ENCODE measurements at regions not wholly inside any gene's neighbourhood (a gene's known extent, or its start where the extent isn't known, plus 50 kb on each side); places are given as distances from the start of the nearest gene placed in this dataset.
A peak's percentile ranks its signal among the peaks of the same experiment; 100 is the strongest.
"Not testable (repeated sequence)": the region's sequence is repeated elsewhere in the genome, so short reads cannot be mapped to it uniquely, and the experiment has no call there.

DNA sequence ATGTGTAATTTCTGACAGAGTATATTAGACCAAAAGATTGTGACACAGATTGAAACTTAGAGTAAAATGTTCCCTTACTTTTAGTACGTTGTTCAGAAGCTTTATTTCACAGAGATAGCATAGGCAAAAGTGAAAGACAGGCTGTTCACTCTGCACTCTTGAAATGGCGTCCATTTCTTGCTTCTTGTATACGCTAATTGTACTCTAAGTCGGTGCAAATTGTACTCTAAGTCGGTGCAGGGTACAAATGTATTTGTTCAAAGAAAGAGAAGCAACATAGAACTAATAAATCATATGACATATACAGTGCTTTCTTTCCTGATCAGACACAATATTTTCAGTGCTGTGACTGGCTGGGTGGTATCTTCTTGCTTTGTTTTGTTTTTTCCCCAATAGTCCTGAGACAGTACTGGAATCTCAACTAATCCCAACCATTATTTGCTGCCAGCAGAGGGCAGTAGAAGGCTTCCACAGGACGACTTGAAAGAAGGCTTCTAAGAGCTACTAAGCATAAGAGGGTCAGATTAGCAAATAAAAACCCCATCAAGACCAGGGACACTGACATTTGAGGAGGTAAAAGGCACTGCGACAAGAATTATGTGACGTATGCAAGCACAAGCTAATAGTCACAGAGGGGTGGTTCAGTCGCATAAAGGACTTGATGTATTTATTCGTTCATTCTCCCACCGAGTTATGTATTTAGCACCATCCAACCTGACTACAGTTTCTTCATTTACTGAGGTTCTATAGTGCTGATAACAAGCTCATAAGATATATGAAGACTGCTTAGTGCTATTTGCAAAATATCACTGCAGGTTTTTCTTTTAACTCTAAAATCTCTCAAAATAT is 831.8 kb downstream of the TAF11L14 start:
- Histone ChIP-seq H3K36me3 (ENCODE audit: control insufficient read depth in 4 of 4, insufficient read depth in 4 of 4, low read length in 4 of 4) (no peaks in the 10 kb centered on the region), H3K27me3 (ENCODE audit: control insufficient read depth in 3 of 3, insufficient read depth in 3 of 3, low read length in 2 of 3) (no peaks in the 10 kb centered on the region), H3K4me1 (ENCODE audit: control insufficient read depth in 5 of 5, insufficient read depth in 5 of 5, low read length in 5 of 5) (peaks cover 0 to 5% (median 0%) of the 10 kb centered on the region in 5 donors), H3K4me3 (no peak overlapping the region), H3K27ac (ENCODE audit: low read depth in 1 of 2, low read length in 1 of 2) (no peak overlapping the region), H3K9me3 (ENCODE audit: control insufficient read depth in 4 of 4, insufficient read depth in 3 of 4, low read length in 3 of 4) (no peaks in the 10 kb centered on the region), H3K9ac (ENCODE audit: insufficient read depth in 1 of 2, low read length in 2 of 2) (no peak overlapping the region)
- TF ChIP-seq, protein P1, sequence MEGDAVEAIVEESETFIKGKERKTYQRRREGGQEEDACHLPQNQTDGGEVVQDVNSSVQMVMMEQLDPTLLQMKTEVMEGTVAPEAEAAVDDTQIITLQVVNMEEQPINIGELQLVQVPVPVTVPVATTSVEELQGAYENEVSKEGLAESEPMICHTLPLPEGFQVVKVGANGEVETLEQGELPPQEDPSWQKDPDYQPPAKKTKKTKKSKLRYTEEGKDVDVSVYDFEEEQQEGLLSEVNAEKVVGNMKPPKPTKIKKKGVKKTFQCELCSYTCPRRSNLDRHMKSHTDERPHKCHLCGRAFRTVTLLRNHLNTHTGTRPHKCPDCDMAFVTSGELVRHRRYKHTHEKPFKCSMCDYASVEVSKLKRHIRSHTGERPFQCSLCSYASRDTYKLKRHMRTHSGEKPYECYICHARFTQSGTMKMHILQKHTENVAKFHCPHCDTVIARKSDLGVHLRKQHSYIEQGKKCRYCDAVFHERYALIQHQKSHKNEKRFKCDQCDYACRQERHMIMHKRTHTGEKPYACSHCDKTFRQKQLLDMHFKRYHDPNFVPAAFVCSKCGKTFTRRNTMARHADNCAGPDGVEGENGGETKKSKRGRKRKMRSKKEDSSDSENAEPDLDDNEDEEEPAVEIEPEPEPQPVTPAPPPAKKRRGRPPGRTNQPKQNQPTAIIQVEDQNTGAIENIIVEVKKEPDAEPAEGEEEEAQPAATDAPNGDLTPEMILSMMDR (IDR thresholded peaks at IDR 0.05; ENCODE audit: control extremely low read depth, extremely low read depth): peak; percentile 58
- peak; percentile 76 to 88 (median 83) for DNase-seq
- WGBS, 2 donors: 63 to 66% methylated on average over 11 of the region's 11 CpGs
- no peak for ATAC-seq (ENCODE audit: insufficient read depth, low FRiP score)

DNA sequence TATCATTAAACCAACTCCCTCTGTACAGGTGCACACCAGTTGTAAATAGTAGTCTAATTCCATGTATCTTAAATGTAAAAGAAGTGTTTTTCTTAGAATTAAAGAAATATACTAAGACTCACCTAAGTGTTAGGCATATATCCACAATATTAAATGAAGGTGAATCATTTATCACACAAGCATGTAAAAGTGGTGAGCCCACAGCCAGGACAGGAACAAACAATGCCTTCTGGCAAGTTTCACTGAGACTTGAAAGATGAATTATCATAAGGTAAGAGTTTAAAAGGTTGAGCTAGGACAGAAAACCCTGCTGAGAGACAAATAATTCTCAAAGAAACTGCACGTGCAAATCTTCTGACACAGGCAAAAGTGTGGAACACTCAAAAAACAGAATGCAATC is 832.5 kb downstream of the TAF11L14 start:
- ATAC-seq (ENCODE audit: insufficient read depth, low FRiP score) (no peak), DNase-seq (no peak)
- no peaks in the 10 kb centered on the region for H3K36me3 ChIP-seq (ENCODE audit: control insufficient read depth in 4 of 4, insufficient read depth in 4 of 4, low read length in 4 of 4)
- peaks cover 0 to 5% (median 0%) of the 10 kb centered on the region in 5 donors for H3K4me1 ChIP-seq (ENCODE audit: control insufficient read depth in 5 of 5, insufficient read depth in 5 of 5, low read length in 5 of 5)
- no peak overlapping the region for H3K27ac ChIP-seq (ENCODE audit: low read depth in 1 of 2, low read length in 1 of 2)
- no peaks in the 10 kb centered on the region for H3K27me3 ChIP-seq (ENCODE audit: control insufficient read depth in 3 of 3, insufficient read depth in 3 of 3, low read length in 2 of 3)
- no peak overlapping the region for H3K9ac ChIP-seq (ENCODE audit: insufficient read depth in 1 of 2, low read length in 2 of 2)
- no peaks in the 10 kb centered on the region for H3K9me3 ChIP-seq (ENCODE audit: control insufficient read depth in 4 of 4, insufficient read depth in 3 of 4, low read length in 3 of 4)
- WGBS, 2 donors: 63 to 70% methylated on average over 1 of the region's 1 CpG
- TF ChIP-seq, protein P1 (IDR thresholded peaks at IDR 0.05; ENCODE audit: control extremely low read depth, extremely low read depth): no peak
- no peak overlapping the region for H3K4me3 ChIP-seq

DNA sequence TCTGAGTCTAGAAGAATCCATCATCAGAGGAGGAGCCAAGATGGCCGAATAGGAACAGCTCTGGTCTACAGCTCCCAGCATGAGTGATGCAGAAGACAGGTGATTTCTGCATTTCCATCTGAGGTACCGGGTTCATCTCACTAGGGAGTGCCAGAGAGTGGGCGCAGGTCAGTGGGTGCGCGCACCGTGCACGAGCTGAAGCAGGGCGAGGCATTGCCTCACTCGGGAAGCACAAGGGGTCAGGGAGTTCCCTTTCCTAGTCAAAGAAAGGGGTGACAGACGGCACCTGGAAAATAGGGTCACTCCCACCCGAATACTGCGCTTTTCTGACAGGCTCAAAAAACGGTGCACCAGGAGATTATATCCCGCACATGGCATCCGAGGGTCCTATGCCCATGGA is 837.5 kb downstream of the TAF11L14 start:
- not testable (repeated sequence) for H3K9me3 ChIP-seq (ENCODE audit: control insufficient read depth in 4 of 4, insufficient read depth in 3 of 4, low read length in 3 of 4); H3K4me3 ChIP-seq; H3K27ac ChIP-seq (ENCODE audit: low read depth in 1 of 2, low read length in 1 of 2); H3K9ac ChIP-seq (ENCODE audit: insufficient read depth in 1 of 2, low read length in 2 of 2); H3K27me3 ChIP-seq (ENCODE audit: control insufficient read depth in 3 of 3, insufficient read depth in 3 of 3, low read length in 2 of 3); H3K36me3 ChIP-seq (ENCODE audit: control insufficient read depth in 4 of 4, insufficient read depth in 4 of 4, low read length in 4 of 4); H3K4me1 ChIP-seq (ENCODE audit: control insufficient read depth in 5 of 5, insufficient read depth in 5 of 5, low read length in 5 of 5); ATAC-seq (ENCODE audit: insufficient read depth, low FRiP score); DNase-seq
- 87 to 90% methylated on average over 15 of the region's 15 CpGs for WGBS, 2 donors

DNA sequence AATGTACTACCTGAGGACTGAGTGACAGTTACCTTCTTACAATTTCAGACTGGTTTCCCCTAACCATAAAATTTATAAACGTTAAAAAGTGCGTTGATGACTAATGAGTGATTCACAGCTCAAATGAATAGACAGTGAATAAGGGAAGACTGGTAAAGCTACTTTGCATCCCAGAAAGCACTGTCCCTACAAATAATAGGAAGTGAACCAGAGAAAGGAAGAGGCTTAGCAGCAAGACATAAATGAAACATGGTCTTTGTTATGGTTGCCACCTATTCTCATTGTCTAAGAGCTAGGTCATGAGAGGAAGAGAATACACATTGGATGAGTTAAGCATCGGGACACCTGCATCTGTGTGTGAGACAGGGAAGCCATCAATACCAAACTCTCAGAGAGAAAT is 849.2 kb downstream of the TAF11L14 start:
- DNase-seq (no peak), ATAC-seq (ENCODE audit: insufficient read depth, low FRiP score) (no peak)
- no peaks in the 10 kb centered on the region for H3K27me3 ChIP-seq (ENCODE audit: control insufficient read depth in 3 of 3, insufficient read depth in 3 of 3, low read length in 2 of 3)
- TF ChIP-seq, protein P1 (IDR thresholded peaks at IDR 0.05; ENCODE audit: control extremely low read depth, extremely low read depth): no peak
- no peaks in the 10 kb centered on the region for H3K36me3 ChIP-seq (ENCODE audit: control insufficient read depth in 4 of 4, insufficient read depth in 4 of 4, low read length in 4 of 4)
- no peak overlapping the region for H3K4me3 ChIP-seq
- no peaks in the 10 kb centered on the region for H3K4me1 ChIP-seq (ENCODE audit: control insufficient read depth in 5 of 5, insufficient read depth in 5 of 5, low read length in 5 of 5)
- no peak overlapping the region for H3K9ac ChIP-seq (ENCODE audit: insufficient read depth in 1 of 2, low read length in 2 of 2)
- 47 to 67% methylated on average over 3 of the region's 3 CpGs for WGBS, 2 donors
- H3K9me3 ChIP-seq (ENCODE audit: control insufficient read depth in 4 of 4, insufficient read depth in 3 of 4, low read length in 3 of 4): no peaks in the 10 kb centered on the region
- H3K27ac ChIP-seq (ENCODE audit: low read depth in 1 of 2, low read length in 1 of 2): no peak overlapping the region
